Lower leg skin (tissue), 3 donors: ENCODE measurements at regions not wholly inside any gene's neighbourhood (a gene's known extent, or its start where the extent isn't known, plus 50 kb on each side); places are given as distances from the start of the nearest gene placed in this dataset.

ENCODE experiments used
- CTCF ChIP-seq, 3 donors: fragments of 450-650 bp; IDR thresholded peaks; one replicate each; pipeline ENCODE4 v1.5.1; 2016; ENCODE audit warnings: antibody characterized with exemption in 3 of 3, mild to moderate bottlenecking in 3 of 3, moderate library complexity in 2 of 3
- POLR2A ChIP-seq, 2 donors: fragments of 450-650 bp; IDR thresholded peaks; one replicate each; pipeline ENCODE4 v1.6.1; 2016 to 2017; ENCODE audit warnings: antibody characterized with exemption in 2 of 2, mild to moderate bottlenecking in 1 of 2, moderate library complexity in 1 of 2

DNA sequence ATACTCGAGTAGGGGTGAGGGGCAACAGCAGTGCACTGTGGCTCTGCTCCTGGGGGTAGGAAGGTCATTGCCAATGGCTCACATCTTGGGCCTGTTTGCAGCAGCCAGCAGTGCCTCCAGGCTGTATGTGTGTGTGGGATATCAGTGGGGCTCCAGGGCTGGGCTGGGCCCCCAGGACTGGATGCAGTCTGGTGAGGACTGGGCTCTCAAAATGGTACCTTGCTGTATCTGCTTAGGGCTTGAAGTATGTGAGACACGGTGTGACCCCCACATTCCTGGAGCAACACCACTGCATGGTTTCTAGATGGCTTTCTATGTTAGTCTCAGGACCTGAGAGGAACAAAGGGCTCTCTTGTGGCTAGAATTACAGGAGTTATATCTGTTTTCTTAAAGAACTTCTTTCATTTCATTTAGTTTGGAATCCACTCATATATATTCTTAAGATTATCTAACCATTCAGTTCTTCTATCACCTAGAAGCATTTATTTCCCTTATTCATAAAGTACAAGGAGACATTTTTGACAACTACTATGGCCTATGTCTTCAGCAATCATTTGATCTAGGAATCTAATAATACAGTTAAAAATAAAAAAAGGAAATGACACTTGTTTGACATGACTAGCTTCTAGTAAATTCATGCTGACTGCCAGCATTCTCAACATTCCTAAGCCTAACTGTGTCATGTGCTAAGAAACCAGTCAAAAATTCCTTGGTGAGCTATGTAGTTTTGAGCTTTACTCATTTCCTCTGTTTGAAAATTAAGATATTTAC, 443.2 kb upstream of the SEMA3A start:
- TF ChIP-seq CTCF (IDR thresholded peaks at IDR 0.05) (no peak), POLR2A (IDR thresholded peaks at IDR 0.05) (no peak)
